CD4-positive, alpha-beta T cell treated with Interleukin-12 subunit alpha and Interleukin-12 subunit beta, for 1 hour (primary cell): ENCODE measurements at regions not wholly inside any gene's neighbourhood (a gene's known extent, or its start where the extent isn't known, plus 50 kb on each side); places are given as distances from the start of the nearest gene placed in this dataset.

Experiments
- DNase-seq: peaks from one replicate; pipeline ENCODE4 v3.0.0-alpha.2; 2020

GRCh38 chr6:14804001-14804784, 441.7 kb upstream of the JARID2 start:
- DNase-seq: no peak

DNA sequence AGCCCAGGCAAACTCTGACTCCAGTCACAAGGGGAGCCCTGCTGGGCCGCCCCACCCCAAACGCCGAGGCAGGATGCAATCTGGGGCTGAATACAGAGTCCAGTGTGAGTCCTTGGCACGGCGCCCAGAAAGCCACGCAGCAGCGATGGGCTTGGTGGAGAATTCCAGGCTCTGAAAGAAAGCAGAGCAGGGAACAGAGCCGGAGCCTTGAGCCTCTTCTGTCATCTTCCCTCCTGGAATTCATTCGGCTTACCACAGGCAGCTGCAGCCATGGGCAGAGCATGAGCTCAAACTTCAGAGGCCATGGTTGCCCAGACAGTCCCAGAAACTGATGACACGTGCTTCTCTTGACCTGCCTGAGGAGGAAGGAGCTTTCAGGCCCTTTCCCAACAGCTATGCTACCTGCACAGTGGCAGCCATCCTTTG, 441.1 kb upstream of the JARID2 start:
- no peak for DNase-seq

DNA sequence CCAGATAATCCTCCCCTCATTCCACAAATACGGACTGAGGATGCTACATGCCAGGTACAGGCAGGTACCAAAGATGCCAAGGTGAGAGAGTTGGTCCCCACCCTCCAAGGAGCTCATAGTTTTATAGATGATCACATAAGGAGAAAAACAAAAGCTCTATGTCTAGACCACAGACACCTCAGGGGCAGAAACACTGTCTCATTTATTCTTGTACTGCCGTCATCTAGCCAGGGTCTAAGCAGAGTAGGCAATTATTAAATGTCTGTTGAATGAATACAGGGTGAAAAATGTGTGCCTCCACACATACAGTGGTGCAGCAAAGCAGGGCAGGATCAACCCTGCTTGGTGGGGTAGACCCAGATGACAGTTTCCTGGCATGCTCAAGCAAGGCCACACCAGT, 439.8 kb upstream of the JARID2 start:
- DNase-seq: no peak

DNA sequence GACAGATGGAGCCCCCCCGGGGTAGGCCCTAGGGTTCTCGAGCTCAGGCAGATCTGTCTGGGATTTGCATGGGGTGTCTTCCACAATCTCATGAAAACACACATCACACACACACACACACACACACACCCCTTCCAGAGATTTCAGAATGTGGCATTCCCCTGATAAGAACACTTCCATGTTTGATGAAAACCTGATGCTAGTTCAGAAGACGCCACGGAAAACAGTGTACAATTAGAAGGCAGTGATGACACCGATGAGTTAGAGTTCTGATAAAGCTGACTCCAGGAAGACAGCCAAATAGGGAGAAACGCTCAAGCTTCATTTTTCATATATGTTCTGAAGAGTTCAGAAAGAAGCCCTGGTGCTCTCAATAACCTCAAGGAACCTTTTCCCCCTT, 438.7 kb upstream of the JARID2 start:
- no peak for DNase-seq

DNA sequence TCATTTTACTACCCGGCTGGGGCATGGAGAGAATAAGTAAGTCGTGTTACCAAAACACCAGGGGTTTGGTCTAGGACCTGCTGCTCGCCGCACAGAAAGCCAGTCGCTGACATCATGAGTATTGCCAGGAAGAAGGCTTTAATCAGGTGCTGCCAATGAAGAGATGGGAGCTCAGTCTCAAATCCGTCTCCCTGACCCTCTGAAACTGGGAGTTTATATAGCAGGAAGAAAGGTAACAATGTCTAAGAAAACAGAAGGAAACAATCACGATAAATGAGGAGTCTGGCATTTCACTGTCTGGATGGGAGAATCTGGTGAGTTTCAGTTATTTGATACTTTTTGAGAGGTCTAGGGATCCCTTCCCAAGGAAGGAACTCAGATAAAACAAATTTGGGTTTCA, 437.9 kb upstream of the JARID2 start:
- DNase-seq: no peak

GRCh38 chr6:14810021-14810420, 435.8 kb upstream of the JARID2 start:
- DNase-seq: no peak

DNA sequence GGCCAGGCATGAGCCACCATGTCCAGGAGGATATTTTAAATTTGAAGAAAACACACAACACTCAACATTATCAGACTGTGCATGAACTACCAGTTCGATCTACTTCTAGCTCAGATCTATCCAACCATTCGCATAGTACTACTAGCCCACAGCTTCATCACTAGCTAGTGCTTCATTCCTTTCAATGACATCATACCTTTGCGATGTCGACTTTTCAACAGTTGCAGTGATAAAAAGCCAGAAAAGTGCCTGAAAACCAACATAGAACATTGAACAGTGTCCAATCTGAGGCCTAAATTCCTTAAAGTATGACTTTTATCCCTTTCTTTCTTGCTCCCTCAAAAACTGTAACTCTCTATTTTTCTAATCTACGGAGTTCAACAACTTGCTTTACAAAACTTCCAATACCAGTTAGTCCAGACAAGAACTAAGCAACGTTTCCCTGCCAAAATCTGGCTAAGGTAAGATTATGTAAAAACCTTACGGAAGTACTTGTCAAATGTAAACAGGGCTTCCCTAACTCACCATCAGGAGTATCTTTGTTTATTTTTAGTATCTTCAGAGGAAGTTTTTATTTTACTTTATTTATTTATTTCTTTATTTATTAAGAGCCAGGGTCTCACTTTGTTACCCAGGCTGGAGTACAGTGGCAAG, 434.0 kb upstream of the JARID2 start:
- DNase-seq: no peak

GRCh38 chr6:14814016-14814415, 431.9 kb upstream of the JARID2 start:
- DNase-seq: no peak

DNA sequence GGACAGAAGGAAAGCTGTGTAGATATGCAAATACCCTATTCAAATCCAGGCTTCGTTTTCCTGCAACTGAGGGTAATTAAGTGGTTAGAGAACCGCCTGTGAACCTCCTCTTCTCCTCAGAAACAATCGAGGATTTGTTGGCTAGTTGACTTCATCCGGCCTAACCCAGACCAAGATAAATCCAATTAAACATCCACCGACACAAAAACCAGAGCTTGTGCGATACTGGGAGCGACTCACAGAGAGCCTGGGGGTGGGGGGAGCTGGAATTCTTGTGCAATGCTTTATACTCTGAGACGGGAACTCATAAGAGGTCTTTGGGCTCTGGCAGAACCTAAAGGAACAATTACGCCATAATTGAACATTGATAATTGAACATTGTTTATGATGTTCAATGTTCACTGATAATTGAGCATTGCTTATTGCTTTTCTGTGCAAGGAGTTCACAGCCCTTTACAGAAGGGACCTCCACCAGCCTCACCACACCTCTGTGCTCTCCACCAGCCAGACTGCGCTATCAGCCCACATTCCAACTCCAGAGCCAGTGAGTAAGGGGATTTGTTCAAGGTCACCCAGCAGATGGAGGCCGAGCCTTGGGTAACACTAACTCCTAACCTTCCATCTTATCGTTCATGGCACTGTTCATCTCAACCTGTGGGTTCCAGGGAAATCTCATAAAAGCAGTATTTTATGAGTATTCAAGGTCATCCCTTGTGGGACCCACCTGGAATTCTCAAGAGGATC, 429.6 kb upstream of the JARID2 start:
- DNase-seq: no peak

- no peak for DNase-seq
Observed at GRCh38 chr6:14817074-14817473, 428.8 kb upstream of the JARID2 start.

DNA sequence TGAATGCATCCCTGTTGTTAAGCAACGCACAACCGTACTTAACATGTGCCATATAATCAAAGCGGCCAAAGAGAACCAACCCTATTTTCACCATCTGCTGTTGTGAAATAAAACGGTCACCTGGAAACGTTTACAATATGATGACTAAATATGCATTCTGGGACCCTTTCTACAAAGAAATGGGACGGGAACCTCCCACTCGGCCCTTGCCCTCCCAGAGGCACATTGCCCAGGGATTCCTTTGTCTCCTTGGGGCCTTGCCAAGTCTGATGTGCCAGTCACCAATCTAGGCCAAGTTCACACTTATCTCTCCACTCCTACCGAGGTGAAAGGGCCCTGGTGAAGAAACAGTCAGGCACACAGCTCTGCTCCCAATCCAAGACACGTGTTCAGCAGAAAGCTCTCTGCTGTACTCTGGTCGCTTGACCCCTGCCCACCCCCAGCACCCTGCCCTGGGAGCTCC, 427.4 kb upstream of the JARID2 start:
- no peak for DNase-seq

DNA sequence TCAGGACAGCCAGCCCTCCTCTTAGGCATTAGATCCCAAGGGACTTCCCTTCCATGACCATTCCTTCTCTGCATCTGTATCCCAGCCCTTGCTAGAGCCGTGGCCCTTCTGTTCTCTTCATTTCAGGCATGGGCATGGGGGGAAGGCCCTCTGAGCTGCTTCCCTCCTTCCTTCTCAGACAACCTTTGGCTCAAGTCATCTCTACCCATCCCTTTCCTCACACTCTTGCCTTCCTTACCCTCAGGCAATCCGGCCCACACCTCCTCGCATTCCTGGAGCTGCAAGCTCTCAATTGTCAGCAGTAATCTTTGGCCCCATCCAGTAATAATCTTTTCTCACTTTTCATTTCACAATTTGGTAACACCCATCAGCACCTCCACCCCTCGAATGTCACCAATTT, 426.9 kb upstream of the JARID2 start:
- no peak for DNase-seq

- DNase-seq: no peak
Observed at GRCh38 chr6:14819840-14820420, 425.9 kb upstream of the JARID2 start.

DNA sequence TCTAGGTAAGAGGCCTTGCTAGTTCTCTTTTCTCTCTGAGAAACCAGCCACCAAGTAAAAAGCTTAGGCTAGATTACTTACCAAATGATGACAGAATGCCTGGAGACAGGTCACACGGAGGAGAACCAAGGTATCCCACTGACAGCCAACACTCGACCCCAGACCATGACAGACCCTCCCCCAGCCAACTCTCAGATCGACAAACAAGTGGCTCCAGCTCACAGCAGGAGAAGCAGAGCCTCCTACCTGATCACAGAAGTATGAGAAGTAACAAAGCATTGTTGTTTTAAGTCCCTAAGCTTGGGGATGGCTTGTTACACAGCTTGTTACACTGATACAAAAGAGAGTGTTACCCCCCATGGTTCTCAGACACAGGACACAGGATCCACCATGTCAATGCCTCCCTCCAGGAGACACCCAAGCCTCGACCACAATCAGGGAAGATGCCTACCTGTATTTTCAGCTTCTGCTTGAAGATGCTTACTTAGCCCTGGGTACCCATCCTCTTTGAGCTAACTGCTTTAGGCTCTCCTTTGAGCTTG, 423.8 kb upstream of the JARID2 start:
- DNase-seq: no peak

DNA sequence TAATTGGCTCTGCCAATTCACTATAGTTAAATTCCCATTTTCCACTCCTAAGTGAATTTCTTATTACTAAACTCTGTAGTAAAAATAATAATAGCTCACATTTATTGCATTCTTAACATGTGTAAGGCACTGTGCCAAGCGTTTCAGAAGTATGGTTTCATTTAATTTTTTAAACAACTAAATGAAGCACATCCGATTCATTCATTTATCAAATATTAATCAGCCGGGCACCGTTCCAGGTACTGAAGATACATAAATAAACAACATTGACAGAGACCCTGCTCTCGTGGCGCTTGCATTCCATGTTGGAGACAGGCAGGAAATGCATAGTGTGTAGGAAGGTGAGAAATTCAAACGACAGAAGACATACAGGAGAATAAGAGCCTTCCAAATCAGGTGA, 423.2 kb upstream of the JARID2 start:
- no peak for DNase-seq

DNA sequence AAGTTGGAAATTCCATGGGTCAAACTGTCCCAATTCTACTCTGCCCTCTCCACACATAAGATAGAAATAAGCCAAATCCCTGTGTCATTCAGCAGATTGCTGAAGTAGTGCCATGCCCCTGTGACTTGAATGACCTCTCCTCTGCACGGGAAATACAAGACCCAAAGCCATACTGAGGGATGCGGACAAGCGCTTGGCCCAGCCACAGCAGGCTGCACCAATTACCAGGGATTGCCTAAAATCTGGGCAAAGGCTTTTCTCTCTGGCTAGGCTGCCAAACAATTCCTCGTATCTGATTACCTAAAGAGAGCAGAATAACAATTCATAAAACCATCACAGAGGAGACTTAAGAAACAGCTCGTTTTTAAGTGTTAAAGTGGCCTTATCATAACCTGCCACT, 421.8 kb upstream of the JARID2 start:
- no peak for DNase-seq

- no peak for DNase-seq
Observed at GRCh38 chr6:14824484-14825275, 421.2 kb upstream of the JARID2 start.

- DNase-seq: no peak
Observed at GRCh38 chr6:14826456-14826855, 419.4 kb upstream of the JARID2 start.

DNA sequence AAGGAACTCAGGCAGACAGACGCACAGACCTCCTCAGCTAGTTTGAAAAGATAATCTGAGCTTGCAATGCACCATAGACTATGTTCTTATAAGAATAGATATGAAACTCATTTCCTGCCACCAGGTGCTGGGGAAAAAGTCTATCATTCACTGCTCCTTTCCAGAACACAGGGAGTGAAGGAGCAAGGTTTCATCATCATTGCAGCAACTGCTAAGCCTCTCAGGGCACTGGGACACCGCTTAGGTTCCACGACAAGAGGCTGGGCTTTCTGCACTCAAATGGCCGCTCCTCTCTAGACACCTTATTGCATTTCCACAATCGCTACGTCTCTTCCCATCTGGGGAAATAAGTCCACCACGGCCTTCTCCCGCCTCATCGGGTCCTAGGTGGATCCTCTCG, 418.5 kb upstream of the JARID2 start:
- DNase-seq: no peak

DNA sequence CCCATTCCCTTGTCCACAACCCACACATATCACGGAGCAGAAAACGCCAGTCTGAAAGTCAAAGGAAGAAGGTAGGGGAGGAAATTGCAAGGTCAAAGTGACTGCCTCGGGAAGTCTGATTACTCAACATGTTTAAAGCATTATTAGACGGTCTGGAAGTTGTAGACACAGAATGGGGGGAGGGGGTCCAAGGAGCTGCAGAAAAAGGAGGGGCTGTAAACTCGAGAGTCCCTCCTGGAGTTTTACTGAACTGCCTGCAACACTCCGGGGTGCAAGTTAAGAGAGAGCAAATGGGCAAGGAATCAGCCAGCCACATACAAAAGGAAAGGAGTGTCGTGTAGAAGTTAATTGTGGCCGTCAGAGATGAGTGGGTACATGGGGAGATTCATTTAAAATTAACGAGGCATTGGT, 417.7 kb upstream of the JARID2 start:
- no peak for DNase-seq

DNA sequence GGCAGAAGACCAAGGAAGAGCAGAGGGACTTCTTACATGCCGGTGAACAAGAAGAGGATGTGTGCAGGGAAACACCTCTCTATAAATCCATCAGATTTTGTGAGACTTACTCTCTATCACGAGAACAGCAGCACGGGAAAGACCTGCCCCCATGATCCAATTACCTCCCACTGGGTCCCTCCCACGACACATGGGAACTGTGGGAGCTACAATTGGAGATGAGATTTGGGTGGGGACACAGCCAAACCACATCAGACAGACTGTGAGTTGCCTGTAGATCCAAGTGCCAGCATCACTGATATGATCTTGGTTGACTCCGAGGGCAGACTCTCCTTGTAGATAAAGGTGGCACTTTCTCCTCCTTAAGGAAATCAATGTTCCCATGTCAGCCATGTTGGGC, 414.8 kb upstream of the JARID2 start:
- DNase-seq: no peak

- DNase-seq: no peak
Observed at GRCh38 chr6:14831937-14832336, 413.9 kb upstream of the JARID2 start.
